Activated naive CD4-positive, alpha-beta T cell treated with anti-CD3 and anti-CD28 coated beads, Interleukin-2, amount 50 U/mL, for 72 hours (primary cell): ENCODE measurements at regions not wholly inside any gene's neighbourhood (a gene's known extent, or its start where the extent isn't known, plus 50 kb on each side); places are given as distances from the start of the nearest gene placed in this dataset.
"Not testable (repeated sequence)": the region's sequence is repeated elsewhere in the genome, so short reads cannot be mapped to it uniquely, and the experiment has no call there.

ENCODE experiments used
- ATAC-seq, 2 donors: fragments of 150-1000 bp; cut with Tn5 transposase; 2 replicates each; pipeline ENCODE4 v1.10.0; 2021; ENCODE audit warnings: mild to moderate bottlenecking in 2 of 2, moderate library complexity in 2 of 2
- DNase-seq, 2 donors: peaks; one replicate each; pipeline ENCODE4 v3.0.0; 2021 to 2022; ENCODE audit warnings: low spot score in 2 of 2
- H3K27ac Mint-ChIP-seq, 2 donors: one replicate each; pipeline ENCODE4 v1.8.0; 2022; ENCODE audit warnings: mild to moderate bottlenecking in 2 of 2, mixed read lengths in 2 of 2
- H3K36me3 Mint-ChIP-seq, 2 donors: one replicate each; pipeline ENCODE4 v1.8.0; 2022; ENCODE audit warnings: mixed read lengths in 2 of 2
- H3K9me3 Mint-ChIP-seq, 2 donors: one replicate each; pipeline ENCODE4 v1.8.0; 2022; ENCODE audit warnings: mixed read lengths in 2 of 2

GRCh38 chr1:121032878-121033494 lies 143.4 kb downstream of the PPIAL4A start:
- not testable (repeated sequence) for DNase-seq, H3K36me3 Mint-ChIP-seq, ATAC-seq, H3K9me3 Mint-ChIP-seq, H3K27ac Mint-ChIP-seq

- DNase-seq, H3K36me3 Mint-ChIP-seq, ATAC-seq, H3K9me3 Mint-ChIP-seq, H3K27ac Mint-ChIP-seq: not testable (repeated sequence)
These were observed 147.2 kb downstream of the PPIAL4A start for GRCh38 chr1:121036792-121037191.

- not testable (repeated sequence) for ATAC-seq, H3K9me3 Mint-ChIP-seq, DNase-seq, H3K36me3 Mint-ChIP-seq, H3K27ac Mint-ChIP-seq
These were observed 143.2 kb downstream of the FAM72B start for GRCh38 chr1:121040974-121041373.

- not testable (repeated sequence) for H3K36me3 Mint-ChIP-seq, ATAC-seq, DNase-seq, H3K9me3 Mint-ChIP-seq, H3K27ac Mint-ChIP-seq
These were observed 142.6 kb downstream of the FAM72B start for GRCh38 chr1:121041497-121041896.

- H3K27ac Mint-ChIP-seq, H3K9me3 Mint-ChIP-seq, DNase-seq, ATAC-seq, H3K36me3 Mint-ChIP-seq: not testable (repeated sequence)
These were observed 141.3 kb downstream of the FAM72B start for GRCh38 chr1:121042882-121043281.

GRCh38 chr1:121048293-121048752 lies 135.8 kb downstream of the FAM72B start:
- not testable (repeated sequence) for H3K9me3 Mint-ChIP-seq, H3K36me3 Mint-ChIP-seq
- H3K27ac Mint-ChIP-seq, result peak overlapping the region in 1 of 2 donors; percentile 29
- DNase-seq (peak in 1 of 2 donors; percentile 12), ATAC-seq (peak; percentile 57 to 84)

GRCh38 chr1:121048769-121049443 lies 135.2 kb downstream of the FAM72B start:
- peak overlapping the region in 1 of 2 donors; percentile 29 for H3K27ac Mint-ChIP-seq
- DNase-seq, H3K36me3 Mint-ChIP-seq, H3K9me3 Mint-ChIP-seq: not testable (repeated sequence)
- peak in 1 of 2 donors; percentile 69 for ATAC-seq

- not testable (repeated sequence) for H3K36me3 Mint-ChIP-seq, H3K9me3 Mint-ChIP-seq, ATAC-seq, DNase-seq, H3K27ac Mint-ChIP-seq
These were observed 134.0 kb downstream of the FAM72B start for GRCh38 chr1:121050097-121050496.

- ATAC-seq, H3K27ac Mint-ChIP-seq, H3K36me3 Mint-ChIP-seq, H3K9me3 Mint-ChIP-seq, DNase-seq: not testable (repeated sequence)
These were observed 132.9 kb downstream of the FAM72B start for GRCh38 chr1:121051161-121051790.

- H3K27ac Mint-ChIP-seq, DNase-seq, H3K36me3 Mint-ChIP-seq, H3K9me3 Mint-ChIP-seq: not testable (repeated sequence)
- ATAC-seq, result peak in 1 of 2 donors; percentile 59
These were observed 132.0 kb downstream of the FAM72B start for GRCh38 chr1:121052081-121052660.

- not testable (repeated sequence) for ATAC-seq, H3K27ac Mint-ChIP-seq, DNase-seq, H3K9me3 Mint-ChIP-seq
- H3K36me3 Mint-ChIP-seq, result peaks cover 5 to 11% of the 10 kb centered on the region in 2 donors
These were observed 129.2 kb downstream of the FAM72B start for GRCh38 chr1:121054928-121055327.

- not testable (repeated sequence) for H3K9me3 Mint-ChIP-seq, H3K27ac Mint-ChIP-seq, ATAC-seq, H3K36me3 Mint-ChIP-seq, DNase-seq
These were observed 117.2 kb downstream of the FAM72B start for GRCh38 chr1:121066925-121067324.

GRCh38 chr1:121068738-121069499 lies 115.2 kb downstream of the FAM72B start:
- H3K27ac Mint-ChIP-seq, H3K36me3 Mint-ChIP-seq, ATAC-seq, DNase-seq, H3K9me3 Mint-ChIP-seq: not testable (repeated sequence)

GRCh38 chr1:121073852-121074251 lies 110.3 kb downstream of the FAM72B start:
- not testable (repeated sequence) for DNase-seq, H3K27ac Mint-ChIP-seq, H3K36me3 Mint-ChIP-seq, H3K9me3 Mint-ChIP-seq, ATAC-seq

- peak; percentile 40 to 52 for ATAC-seq
- not testable (repeated sequence) for H3K9me3 Mint-ChIP-seq, DNase-seq, H3K27ac Mint-ChIP-seq, H3K36me3 Mint-ChIP-seq
These were observed 108.8 kb downstream of the FAM72B start for GRCh38 chr1:121075254-121075805.

GRCh38 chr1:121076674-121077073 lies 107.5 kb downstream of the FAM72B start:
- not testable (repeated sequence) for H3K9me3 Mint-ChIP-seq, H3K36me3 Mint-ChIP-seq, DNase-seq
- H3K27ac Mint-ChIP-seq, result peak overlapping the region; percentile 92 to 99
- ATAC-seq, result peak; percentile 92 to 93
